Endothelial cell of umbilical vein (primary cell): ENCODE measurements at regions not wholly inside any gene's neighbourhood (a gene's known extent, or its start where the extent isn't known, plus 50 kb on each side); places are given as distances from the start of the nearest gene placed in this dataset.

ENCODE experiments used
- POLR2AphosphoS5 ChIP-seq: IDR thresholded peaks from 2 replicates; pipeline ENCODE4 v1.6.1; 2012; ENCODE audit warnings: low read depth, mild to moderate bottlenecking, control low read depth, low read length, moderate library complexity; ENCODE audit not compliant: insufficient read depth
- TF ChIP-seq, protein P1 (sequence below), 2 donors: IDR thresholded peaks; 1 replicate in 1 of 2; 2 replicates in 1 of 2; pipeline ENCODE4 v1.5.1; 2011; ENCODE audit warnings: low read length in 2 of 2, mild to moderate bottlenecking in 2 of 2, moderate library complexity in 2 of 2, control low read depth in 1 of 2, inconsistent platforms in 1 of 2, low read depth in 1 of 2; ENCODE audit not compliant: insufficient read depth in 1 of 2; ENCODE audit errors: extremely low read depth in 1 of 2

DNA sequence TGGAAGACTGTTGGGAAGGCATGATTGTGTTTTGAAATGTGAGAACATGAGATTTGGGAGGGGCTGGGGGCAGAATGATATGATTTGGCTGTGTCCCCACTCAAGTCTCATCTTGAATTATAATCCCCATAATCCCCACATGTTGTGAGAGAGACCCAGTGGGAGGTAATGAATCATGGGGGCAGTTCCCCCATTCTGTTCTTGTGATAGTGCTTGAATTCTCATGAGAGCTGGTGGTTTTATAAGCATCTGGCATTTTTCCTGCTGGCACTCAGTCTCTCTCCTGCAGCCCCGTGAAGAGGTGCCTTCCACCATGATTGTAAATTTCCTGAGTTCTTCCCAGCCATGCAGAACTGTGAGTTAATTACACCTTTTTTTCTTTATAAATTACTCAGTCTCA, 430.5 kb downstream of the OTOL1 start:
- TF ChIP-seq, protein P1, sequence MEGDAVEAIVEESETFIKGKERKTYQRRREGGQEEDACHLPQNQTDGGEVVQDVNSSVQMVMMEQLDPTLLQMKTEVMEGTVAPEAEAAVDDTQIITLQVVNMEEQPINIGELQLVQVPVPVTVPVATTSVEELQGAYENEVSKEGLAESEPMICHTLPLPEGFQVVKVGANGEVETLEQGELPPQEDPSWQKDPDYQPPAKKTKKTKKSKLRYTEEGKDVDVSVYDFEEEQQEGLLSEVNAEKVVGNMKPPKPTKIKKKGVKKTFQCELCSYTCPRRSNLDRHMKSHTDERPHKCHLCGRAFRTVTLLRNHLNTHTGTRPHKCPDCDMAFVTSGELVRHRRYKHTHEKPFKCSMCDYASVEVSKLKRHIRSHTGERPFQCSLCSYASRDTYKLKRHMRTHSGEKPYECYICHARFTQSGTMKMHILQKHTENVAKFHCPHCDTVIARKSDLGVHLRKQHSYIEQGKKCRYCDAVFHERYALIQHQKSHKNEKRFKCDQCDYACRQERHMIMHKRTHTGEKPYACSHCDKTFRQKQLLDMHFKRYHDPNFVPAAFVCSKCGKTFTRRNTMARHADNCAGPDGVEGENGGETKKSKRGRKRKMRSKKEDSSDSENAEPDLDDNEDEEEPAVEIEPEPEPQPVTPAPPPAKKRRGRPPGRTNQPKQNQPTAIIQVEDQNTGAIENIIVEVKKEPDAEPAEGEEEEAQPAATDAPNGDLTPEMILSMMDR (IDR thresholded peaks at IDR 0.05; ENCODE audit: extremely low read depth in 1 of 2, insufficient read depth in 1 of 2, low read depth in 1 of 2, low read length in 2 of 2), result no peak
- no peak for TF ChIP-seq POLR2AphosphoS5
